Calu3 (cell line): ENCODE measurements at regions not wholly inside any gene's neighbourhood (a gene's known extent, or its start where the extent isn't known, plus 50 kb on each side); places are given as distances from the start of the nearest gene placed in this dataset.

Source experiments
- BruUV-seq: library from RNA; stranded (reverse); fragments of 400-500 nt; replicated peaks from 2 replicates; lab custom pipeline; 2021; lab: Mats Ljungman, UMichigan
- CTCF ChIA-PET: fragments of 300-600 bp; sonication (Branson Sonifier 250); formaldehyde crosslinking; loops from one replicate; lab custom pipeline; 2022; ENCODE audit warnings: antibody characterized with exemption; lab: Charles Lee
- DNase-seq: peaks from one replicate; pipeline ENCODE4 v3.0.0; 2022
- H3K27ac Mint-ChIP-seq: one replicate; pipeline ENCODE4 v1.8.0; 2022; ENCODE audit warnings: mixed read lengths; ENCODE audit not compliant: unreplicated experiment
- H3K27me3 Mint-ChIP-seq: one replicate; pipeline ENCODE4 v1.8.0; 2022; ENCODE audit warnings: mixed read lengths; ENCODE audit not compliant: unreplicated experiment
- H3K36me3 Mint-ChIP-seq: one replicate; pipeline ENCODE4 v1.8.0; 2022; ENCODE audit warnings: mild to moderate bottlenecking, moderate library complexity, mixed read lengths; ENCODE audit not compliant: insufficient read depth, unreplicated experiment
- H3K4me1 Mint-ChIP-seq: one replicate; pipeline ENCODE4 v1.8.0; 2022; ENCODE audit warnings: mild to moderate bottlenecking, low read depth, mixed read lengths; ENCODE audit not compliant: unreplicated experiment
- H3K4me3 Mint-ChIP-seq: one replicate; pipeline ENCODE4 v1.8.0; 2022; ENCODE audit warnings: mild to moderate bottlenecking, low read depth, moderate library complexity, mixed read lengths; ENCODE audit not compliant: unreplicated experiment
- H3K9me3 Mint-ChIP-seq: one replicate; pipeline ENCODE4 v1.8.0; 2022; ENCODE audit warnings: low read depth, mixed read lengths; ENCODE audit not compliant: unreplicated experiment
- CTCF ChIP-seq: fragments of 200-600 bp; IDR thresholded peaks from one replicate; pipeline ENCODE4 v1.8.0; 2022; ENCODE audit warnings: antibody characterized with exemption; ENCODE audit not compliant: unreplicated experiment
- intact Hi-C: fragments of 100-400 bp; cut with micrococcal nuclease; formaldehyde crosslinking; loops from one replicate; pipeline ENCODE4 v1.10.0; 2022; ENCODE audit not compliant: unreplicated experiment

GRCh38 chr9:28607843-28608242, 1034.6 kb upstream of the C9orf72 start:
- intact Hi-C loops = no loop called here
- CTCF ChIA-PET = no interaction called here
- no peaks in the 10 kb centered on the region for H3K9me3 Mint-ChIP-seq
- H3K4me3 Mint-ChIP-seq = no peak overlapping the region
- no peaks in the 10 kb centered on the region for H3K4me1 Mint-ChIP-seq
- TF ChIP-seq CTCF = no peak
- no peaks in the 10 kb centered on the region for H3K36me3 Mint-ChIP-seq
- no peak for DNase-seq
- no peaks in the 10 kb centered on the region for H3K27me3 Mint-ChIP-seq
- H3K27ac Mint-ChIP-seq = no peak overlapping the region
- BruUV-seq = no TSS peak

- H3K4me3 Mint-ChIP-seq = no peak overlapping the region
- no peaks in the 10 kb centered on the region for H3K9me3 Mint-ChIP-seq
- no peak for DNase-seq
- H3K27ac Mint-ChIP-seq = no peak overlapping the region
- intact Hi-C loops = no loop called here
- BruUV-seq = no TSS peak
- TF ChIP-seq CTCF = no peak
- CTCF ChIA-PET = no interaction called here
- H3K36me3 Mint-ChIP-seq = no peaks in the 10 kb centered on the region
- H3K27me3 Mint-ChIP-seq = no peaks in the 10 kb centered on the region
- no peaks in the 10 kb centered on the region for H3K4me1 Mint-ChIP-seq
Measured at GRCh38 chr9:28610339-28610738, 1037.1 kb upstream of the C9orf72 start.

- no peak for TF ChIP-seq CTCF
- H3K4me3 Mint-ChIP-seq = no peak overlapping the region
- no TSS peak for BruUV-seq
- H3K4me1 Mint-ChIP-seq = no peaks in the 10 kb centered on the region
- intact Hi-C loops = no loop called here
- H3K27ac Mint-ChIP-seq = no peak overlapping the region
- CTCF ChIA-PET = no interaction called here
- H3K27me3 Mint-ChIP-seq = no peaks in the 10 kb centered on the region
- H3K9me3 Mint-ChIP-seq = no peaks in the 10 kb centered on the region
- no peaks in the 10 kb centered on the region for H3K36me3 Mint-ChIP-seq
- DNase-seq = no peak
Measured at GRCh38 chr9:28616310-28616709, 1043.0 kb upstream of the C9orf72 start.

- no peaks in the 10 kb centered on the region for H3K4me1 Mint-ChIP-seq
- no peak for DNase-seq
- H3K36me3 Mint-ChIP-seq = no peaks in the 10 kb centered on the region
- CTCF ChIA-PET = no interaction called here
- H3K4me3 Mint-ChIP-seq = no peak overlapping the region
- no peaks in the 10 kb centered on the region for H3K27me3 Mint-ChIP-seq
- BruUV-seq = no TSS peak
- intact Hi-C loops = no loop called here
- H3K9me3 Mint-ChIP-seq = peaks cover 6% of the 10 kb centered on the region
- no peak overlapping the region for H3K27ac Mint-ChIP-seq
- no peak for TF ChIP-seq CTCF
Measured at GRCh38 chr9:28620011-28620410, 1046.7 kb upstream of the C9orf72 start.
